ENCODE measurements at regions not wholly inside any gene's neighbourhood (a gene's known extent, or its start where the extent isn't known, plus 50 kb on each side); places are given as distances from the start of the nearest gene placed in this dataset.
A peak's percentile ranks its signal among the peaks of the same experiment; 100 is the strongest.
"Not testable (repeated sequence)": the region's sequence is repeated elsewhere in the genome, so short reads cannot be mapped to it uniquely, and the experiment has no call there.

DNA sequence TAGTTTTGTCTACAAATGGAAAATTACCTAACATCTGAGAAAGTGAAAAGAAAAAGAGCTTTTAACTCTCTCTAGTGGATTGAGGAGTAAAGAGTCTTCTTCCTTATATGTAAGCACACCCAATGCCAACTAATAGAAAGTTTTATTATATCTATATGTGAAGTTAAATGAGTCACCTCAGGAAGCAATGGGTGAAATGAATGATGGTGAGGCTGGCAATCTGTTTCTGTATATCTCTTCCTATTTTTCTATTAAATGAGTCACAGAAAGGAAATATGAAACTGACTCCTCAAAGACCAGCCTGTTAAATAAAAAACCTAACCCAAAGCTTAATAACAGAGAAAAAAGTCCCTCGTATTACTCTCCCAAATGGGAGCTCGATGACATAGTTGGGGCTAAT, 71.3 kb downstream of the OTOR start:
- no peak overlapping the region for H3K4me3 ChIP-seq
- no peak for TF ChIP-seq POLR2A (IDR thresholded peaks at IDR 0.05)
- TF ChIP-seq, protein P1, sequence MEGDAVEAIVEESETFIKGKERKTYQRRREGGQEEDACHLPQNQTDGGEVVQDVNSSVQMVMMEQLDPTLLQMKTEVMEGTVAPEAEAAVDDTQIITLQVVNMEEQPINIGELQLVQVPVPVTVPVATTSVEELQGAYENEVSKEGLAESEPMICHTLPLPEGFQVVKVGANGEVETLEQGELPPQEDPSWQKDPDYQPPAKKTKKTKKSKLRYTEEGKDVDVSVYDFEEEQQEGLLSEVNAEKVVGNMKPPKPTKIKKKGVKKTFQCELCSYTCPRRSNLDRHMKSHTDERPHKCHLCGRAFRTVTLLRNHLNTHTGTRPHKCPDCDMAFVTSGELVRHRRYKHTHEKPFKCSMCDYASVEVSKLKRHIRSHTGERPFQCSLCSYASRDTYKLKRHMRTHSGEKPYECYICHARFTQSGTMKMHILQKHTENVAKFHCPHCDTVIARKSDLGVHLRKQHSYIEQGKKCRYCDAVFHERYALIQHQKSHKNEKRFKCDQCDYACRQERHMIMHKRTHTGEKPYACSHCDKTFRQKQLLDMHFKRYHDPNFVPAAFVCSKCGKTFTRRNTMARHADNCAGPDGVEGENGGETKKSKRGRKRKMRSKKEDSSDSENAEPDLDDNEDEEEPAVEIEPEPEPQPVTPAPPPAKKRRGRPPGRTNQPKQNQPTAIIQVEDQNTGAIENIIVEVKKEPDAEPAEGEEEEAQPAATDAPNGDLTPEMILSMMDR (IDR thresholded peaks at IDR 0.05), result no peak
- intact Hi-C loops (cut with DNase I), result no loop called here
- H3K36me3 ChIP-seq, result no peaks in the 10 kb centered on the region
- ATAC-seq, result no peak
- no peak overlapping the region for H3K27ac ChIP-seq
- no peaks in the 10 kb centered on the region for H3K4me1 ChIP-seq
- H3K9me3 ChIP-seq, result no peaks in the 10 kb centered on the region
- no peaks in the 10 kb centered on the region for H3K27me3 ChIP-seq
- WGBS (ENCODE audit: insufficient coverage, low coverage, low lambda C conversion rate, missing lambda C conversion rate), result 33% methylated on average over 2 of the region's 2 CpGs
- DNase-seq, result no peak

DNA sequence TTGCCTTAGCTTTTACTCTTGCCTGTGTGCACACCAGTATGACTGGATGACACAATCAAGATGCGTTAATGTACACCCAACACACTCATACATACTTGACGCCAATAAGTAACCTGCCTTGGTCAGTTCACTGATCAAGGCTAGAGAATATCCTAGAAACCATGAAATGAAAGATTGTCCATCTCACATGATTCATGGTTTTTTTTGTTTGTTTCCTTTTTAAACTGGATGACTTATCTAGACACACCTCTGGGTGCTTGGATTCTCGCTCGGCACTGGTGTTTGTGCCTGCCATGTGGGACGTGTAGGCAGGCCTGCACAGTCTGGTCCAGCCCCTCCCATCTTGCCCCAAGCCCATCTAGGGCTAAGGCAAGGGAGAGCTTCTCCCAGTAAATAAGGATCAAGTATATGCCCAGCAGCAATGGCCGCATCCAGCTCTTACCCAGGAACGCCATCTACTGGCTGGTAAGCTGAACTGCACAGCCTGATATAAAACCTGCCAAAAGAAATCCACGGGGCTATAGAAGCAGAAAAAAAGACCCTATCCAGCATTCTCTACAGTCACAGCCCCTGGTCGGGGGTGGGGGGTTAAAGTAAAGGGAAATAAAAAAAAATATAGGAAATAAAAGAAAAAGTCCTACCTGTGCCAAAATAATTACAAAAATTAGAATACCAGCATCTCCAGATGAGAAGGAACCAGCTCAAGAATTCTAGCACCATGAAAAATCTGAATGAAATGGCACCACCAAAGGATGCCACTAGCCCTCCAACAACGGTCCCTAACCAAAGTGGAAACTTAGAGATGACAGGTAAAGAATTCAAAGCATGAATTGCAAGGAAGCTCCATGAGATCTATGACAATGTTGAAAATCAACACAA, 73.3 kb downstream of the OTOR start:
- Histone ChIP-seq H3K4me1 (no peaks in the 10 kb centered on the region), H3K9me3 (no peaks in the 10 kb centered on the region), H3K27me3 (no peaks in the 10 kb centered on the region), H3K4me3 (no peak overlapping the region), H3K36me3 (no peaks in the 10 kb centered on the region), H3K27ac (no peak overlapping the region)
- TF ChIP-seq POLR2A (IDR thresholded peaks at IDR 0.05), result no peak
- TF ChIP-seq, protein P1 (IDR thresholded peaks at IDR 0.05), result peak; percentile 57 to 90 (median 84)
- peak; percentile 78 to 87 (median 78) for ATAC-seq
- 35% methylated on average over 10 of the region's 10 CpGs for WGBS (ENCODE audit: insufficient coverage, low coverage, low lambda C conversion rate, missing lambda C conversion rate)
- intact Hi-C loops (cut with DNase I), result no loop called here
- DNase-seq, result no peak

DNA sequence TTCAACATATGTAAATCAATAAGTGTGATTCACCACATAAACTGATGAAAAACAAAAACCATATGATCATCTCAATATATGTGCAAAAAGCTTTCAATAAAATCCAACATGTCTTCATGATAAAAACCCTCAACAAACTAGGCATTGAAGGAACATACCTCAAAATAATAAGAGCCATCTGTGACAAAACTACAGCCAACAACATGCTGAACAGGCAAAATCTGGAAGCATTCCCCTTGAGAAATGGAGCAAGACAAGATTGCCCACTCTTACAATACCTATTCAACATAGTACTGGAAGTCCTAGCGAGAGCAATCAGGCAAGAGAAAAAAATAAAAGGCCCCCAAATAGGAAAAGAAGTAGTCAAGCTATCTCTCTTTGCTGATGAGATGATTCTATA, 76.5 kb downstream of the OTOR start:
- Histone ChIP-seq H3K4me1 (no peaks in the 10 kb centered on the region), H3K27ac (no peak overlapping the region), H3K36me3 (no peaks in the 10 kb centered on the region), H3K9me3 (no peaks in the 10 kb centered on the region), H3K4me3 (no peak overlapping the region), H3K27me3 (no peaks in the 10 kb centered on the region)
- intact Hi-C loops (cut with DNase I), result no loop called here
- ATAC-seq (no peak), DNase-seq (no peak)
- TF ChIP-seq POLR2A (IDR thresholded peaks at IDR 0.05), result no peak
- TF ChIP-seq, protein P1 (IDR thresholded peaks at IDR 0.05), result no peak
- WGBS (ENCODE audit: insufficient coverage, low coverage, low lambda C conversion rate, missing lambda C conversion rate), result 25% methylated on average over 1 of the region's 1 CpG

DNA sequence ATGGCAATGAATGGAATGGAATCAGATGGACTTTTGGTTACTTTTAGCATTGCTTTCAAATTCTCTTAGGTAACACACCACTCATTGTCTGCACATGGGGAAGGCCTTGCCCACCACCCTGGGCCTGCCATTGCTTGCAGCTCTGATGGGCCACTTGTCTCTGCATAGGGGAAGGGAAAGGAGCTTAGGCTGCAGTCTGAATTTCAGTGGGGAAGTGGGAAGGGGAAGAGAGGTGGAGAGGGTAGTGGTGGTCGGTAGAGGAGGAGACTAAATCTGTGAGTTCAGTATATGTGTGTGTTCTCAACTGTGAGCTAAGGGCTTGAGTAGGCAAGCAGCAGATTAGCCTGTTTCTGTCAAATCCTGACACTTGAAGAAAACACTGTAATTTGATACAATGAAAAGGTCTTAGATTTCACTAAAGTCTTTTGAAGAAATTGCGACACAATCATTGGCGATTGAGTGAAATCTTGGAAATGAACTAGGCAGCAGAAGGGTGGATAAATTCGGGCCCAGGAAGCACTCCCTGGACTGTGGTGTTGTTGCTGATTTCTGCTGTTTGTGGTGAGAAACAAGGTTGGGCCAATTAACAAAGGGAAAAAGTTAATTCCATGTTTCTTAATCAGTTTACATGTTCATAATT, 80.6 kb downstream of the OTOR start:
- Histone ChIP-seq H3K36me3 (no peaks in the 10 kb centered on the region), H3K27me3 (no peaks in the 10 kb centered on the region), H3K27ac (no peak overlapping the region), H3K9me3 (no peaks in the 10 kb centered on the region), H3K4me3 (no peak overlapping the region), H3K4me1 (no peaks in the 10 kb centered on the region)
- no peak for DNase-seq
- ATAC-seq, result peak; percentile 27 to 65 (median 52)
- intact Hi-C loops (cut with DNase I), result no loop called here
- WGBS (ENCODE audit: insufficient coverage, low coverage, low lambda C conversion rate, missing lambda C conversion rate), result 49% methylated on average over 4 of the region's 4 CpGs
- TF ChIP-seq POLR2A (IDR thresholded peaks at IDR 0.05), result no peak
- TF ChIP-seq, protein P1 (IDR thresholded peaks at IDR 0.05), result no peak

DNA sequence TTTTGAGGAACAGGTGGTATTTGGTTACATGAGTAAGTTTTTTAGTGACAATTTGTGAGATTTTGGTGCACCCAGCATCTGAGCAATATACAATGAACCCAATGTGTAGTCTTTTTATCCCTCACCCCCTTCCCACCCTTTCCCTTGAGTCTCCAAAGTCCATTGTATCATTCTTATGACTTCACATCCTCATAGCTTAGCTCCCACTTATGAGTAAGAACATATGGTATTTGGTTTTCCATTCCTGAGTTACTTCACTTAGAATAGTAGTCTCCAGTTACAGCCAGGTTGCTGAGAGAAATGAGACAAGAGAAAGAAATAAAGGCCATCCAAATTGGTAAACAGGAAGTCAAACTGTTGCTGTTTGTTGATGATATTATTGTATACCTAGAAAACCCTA, 87.5 kb downstream of the OTOR start:
- intact Hi-C loops (cut with DNase I); H3K36me3 ChIP-seq; ATAC-seq; H3K4me1 ChIP-seq; H3K27ac ChIP-seq; H3K4me3 ChIP-seq; H3K9me3 ChIP-seq; H3K27me3 ChIP-seq; DNase-seq: not testable (repeated sequence)
